Fibroblast of skin of right biceps (primary cell): ENCODE measurements at regions not wholly inside any gene's neighbourhood (a gene's known extent, or its start where the extent isn't known, plus 50 kb on each side); places are given as distances from the start of the nearest gene placed in this dataset.
"Not testable (repeated sequence)": the region's sequence is repeated elsewhere in the genome, so short reads cannot be mapped to it uniquely, and the experiment has no call there.

ENCODE experiments used
- DNase-seq: peaks from one replicate; pipeline ENCODE4 v3.0.0-alpha.2; 2013

- DNase-seq: peak; percentile 11
Measured at GRCh38 chr9:81335879-81336421, 353.4 kb downstream of the TLE1 start.

DNA sequence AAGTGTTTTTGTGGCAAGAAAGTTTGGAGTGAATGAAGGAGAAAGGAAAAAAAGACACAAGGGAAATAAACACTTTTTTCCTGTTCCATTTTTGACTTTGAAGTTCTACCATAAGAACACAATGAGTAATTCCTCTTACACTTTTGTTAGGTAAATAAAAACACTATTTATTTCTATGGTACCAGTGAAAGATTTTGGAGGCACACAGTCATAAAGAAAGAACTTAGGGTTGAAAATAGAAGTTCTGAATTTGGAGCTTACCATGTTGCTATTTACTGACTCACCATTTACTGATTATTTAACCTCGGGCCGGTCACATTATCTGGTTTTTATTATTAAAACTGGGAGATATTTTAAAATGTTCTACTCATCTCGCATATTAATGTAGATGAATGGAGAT, 367.8 kb downstream of the TLE1 start:
- no peak for DNase-seq

GRCh38 chr9:81320909-81321482, 368.4 kb downstream of the TLE1 start:
- no peak for DNase-seq

- DNase-seq: no peak
Measured at GRCh38 chr9:81318571-81318970, 370.8 kb downstream of the TLE1 start.

DNA sequence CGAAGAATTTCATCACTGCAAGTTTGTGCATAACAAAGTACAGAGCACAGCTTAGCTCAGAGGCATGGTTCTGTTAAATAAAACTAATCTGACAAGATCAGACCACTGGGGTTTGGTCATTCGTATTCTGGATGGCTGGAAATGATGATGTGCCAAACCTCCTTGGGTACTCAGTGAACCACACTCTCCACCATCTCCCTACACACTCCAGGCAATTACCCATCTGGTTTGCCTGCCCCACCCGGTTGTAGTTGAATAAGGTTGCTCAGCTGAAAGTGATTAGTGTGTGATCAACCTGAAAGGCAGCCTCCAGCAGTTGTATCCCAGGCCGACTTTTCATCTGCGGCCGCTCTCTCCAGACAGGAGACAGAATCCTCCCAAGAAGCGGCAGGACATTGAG, 371.4 kb downstream of the TLE1 start:
- DNase-seq: peak; percentile 9

DNA sequence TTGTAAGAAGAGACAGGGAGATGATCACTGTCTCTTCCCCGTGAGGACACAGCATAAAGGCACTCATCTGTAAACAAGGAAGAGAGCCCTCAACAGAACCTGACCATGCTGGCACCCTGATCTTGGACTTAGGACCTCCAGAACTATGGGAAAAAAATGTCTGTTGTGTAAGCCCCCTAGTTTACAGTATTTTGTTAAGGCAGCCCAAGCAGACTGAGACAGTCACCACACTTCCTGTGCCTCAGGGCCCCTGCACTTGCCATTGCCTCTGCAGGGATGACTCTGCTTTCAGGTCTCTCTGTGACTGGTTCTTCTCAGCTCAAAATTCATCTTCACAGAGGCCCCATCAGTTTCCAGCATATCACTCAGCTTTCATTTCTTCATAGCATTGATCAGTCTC, 372.1 kb downstream of the TLE1 start:
- DNase-seq: no peak

DNA sequence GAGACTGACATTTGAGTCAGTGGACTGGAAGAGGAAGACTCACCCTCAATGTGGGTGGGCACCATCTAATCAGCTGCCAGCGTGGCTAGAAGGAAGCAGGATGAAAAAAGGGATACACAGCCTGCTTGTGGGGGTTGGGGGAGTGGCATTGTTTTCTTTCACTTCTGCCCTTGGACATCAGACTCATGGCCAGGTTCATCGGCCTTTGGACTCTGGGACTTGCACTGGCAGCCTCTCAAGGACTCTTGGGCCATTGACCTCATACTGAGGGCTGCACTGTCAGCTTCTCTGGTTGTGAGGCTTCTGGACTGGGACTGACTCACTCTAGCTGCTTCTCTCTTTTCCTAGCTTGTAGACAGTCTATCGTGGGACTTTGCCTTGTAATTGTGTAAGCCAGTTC, 374.9 kb downstream of the TLE1 start:
- DNase-seq: no peak

GRCh38 chr9:81313877-81314276, 375.5 kb downstream of the TLE1 start:
- no peak for DNase-seq

- no peak for DNase-seq
Measured at GRCh38 chr9:81312346-81312745, 377.0 kb downstream of the TLE1 start.

- DNase-seq: no peak
Measured at GRCh38 chr9:81308404-81308803, 380.9 kb downstream of the TLE1 start.

GRCh38 chr9:81307791-81308190, 381.6 kb downstream of the TLE1 start:
- not testable (repeated sequence) for DNase-seq

DNA sequence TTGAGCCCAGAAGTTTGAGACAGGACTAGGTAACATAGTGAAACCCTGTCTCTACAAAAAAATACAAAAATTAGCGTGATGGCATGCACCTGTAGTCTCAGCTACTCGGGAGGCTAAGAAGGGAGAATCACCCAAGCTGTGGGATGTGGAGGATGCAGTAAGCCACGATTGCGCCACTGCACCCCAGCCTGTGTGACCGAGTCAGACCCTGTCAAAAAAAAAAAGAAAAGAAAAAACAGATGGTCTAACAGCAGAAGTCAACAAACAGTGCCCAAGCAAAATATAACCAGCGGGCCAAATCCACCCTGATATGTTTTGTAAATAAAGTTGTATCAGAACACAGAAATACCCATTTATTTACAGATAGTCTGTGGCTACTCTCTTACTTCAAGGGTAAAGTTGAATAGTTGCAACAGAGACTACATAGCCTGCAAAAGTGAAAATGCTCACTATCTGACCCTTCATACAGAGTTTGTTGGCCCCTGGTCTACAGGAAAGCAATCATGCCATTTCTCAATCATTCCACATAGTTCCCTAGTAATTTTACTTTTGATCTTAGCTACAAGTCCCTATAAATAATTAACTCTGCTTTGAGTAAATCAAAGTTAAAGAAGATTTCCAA, 383.7 kb downstream of the TLE1 start:
- no peak for DNase-seq

DNA sequence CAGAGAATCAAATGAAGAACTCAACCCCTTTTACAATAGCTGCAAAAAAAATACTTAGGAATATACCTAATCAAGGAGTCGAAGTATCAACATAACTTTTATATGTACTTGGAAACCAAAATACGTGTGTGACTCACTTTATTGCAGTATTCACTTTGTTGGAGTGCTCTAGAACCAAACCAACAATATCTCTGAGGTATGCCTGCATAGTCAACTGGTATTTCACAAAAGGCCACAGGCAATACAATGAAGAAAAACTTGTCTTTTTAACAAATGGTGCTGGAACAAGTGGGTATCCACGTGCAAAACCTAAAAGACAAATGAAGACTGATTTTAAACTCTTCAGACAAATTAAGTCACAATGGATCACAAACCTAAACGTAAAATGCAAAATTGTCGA, 385.7 kb downstream of the TLE1 start:
- DNase-seq: no peak

GRCh38 chr9:81293651-81294050, 395.7 kb downstream of the TLE1 start:
- DNase-seq: no peak

- DNase-seq: no peak
Measured at GRCh38 chr9:81292056-81292805, 397.1 kb downstream of the TLE1 start.

- no peak for DNase-seq
Measured at GRCh38 chr9:81289622-81290021, 399.7 kb downstream of the TLE1 start.

- DNase-seq: peak; percentile 43
Measured at GRCh38 chr9:81268048-81268447, 421.3 kb downstream of the TLE1 start.

GRCh38 chr9:81266674-81267073, 422.7 kb downstream of the TLE1 start:
- DNase-seq: peak; percentile 56

- peak; percentile 36 for DNase-seq
Measured at GRCh38 chr9:81266086-81266485, 423.3 kb downstream of the TLE1 start.

DNA sequence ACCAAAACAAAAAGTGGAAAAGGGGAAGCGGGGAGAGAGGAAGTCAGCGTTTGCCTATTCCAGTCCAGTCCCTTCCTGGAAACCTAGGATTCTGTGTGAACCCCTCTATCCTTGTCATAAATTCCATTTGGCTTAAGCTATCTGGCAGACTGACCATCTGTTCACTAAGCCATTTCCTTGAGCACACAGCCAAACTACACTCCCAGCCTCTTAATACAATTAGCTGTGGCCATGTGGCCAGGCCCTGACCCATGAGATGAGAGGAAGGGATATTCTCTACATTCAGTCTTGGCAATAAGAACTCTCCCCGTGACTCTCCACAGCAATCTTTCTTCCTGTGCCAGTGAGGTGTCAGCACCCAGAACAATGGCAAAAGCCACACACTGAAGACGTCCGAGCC, 424.8 kb downstream of the TLE1 start:
- DNase-seq: peak; percentile 2

GRCh38 chr9:81259896-81260295, 429.5 kb downstream of the TLE1 start:
- DNase-seq: no peak

DNA sequence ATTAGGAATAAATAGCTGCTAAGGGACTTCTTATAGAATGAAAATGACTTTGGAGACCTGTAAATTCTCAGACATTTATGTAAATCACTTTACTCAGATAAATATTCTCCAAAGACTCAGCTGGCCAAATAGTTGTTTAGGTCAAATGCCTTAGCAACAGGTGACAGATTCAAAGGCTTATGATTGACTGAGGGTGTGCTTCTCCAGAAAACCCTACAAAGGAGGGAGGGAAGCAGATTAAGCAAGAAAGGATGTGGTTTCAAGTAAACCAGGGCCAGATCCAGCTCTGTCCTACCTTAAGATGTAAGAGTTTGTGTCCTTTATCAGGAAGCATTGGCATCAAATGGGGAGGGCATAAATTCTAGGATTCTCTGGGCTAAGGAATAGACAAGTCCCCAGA, 433.0 kb downstream of the TLE1 start:
- DNase-seq: no peak

- no peak for DNase-seq
Measured at GRCh38 chr9:81250606-81251005, 438.7 kb downstream of the TLE1 start.

GRCh38 chr9:81250041-81250440, 439.3 kb downstream of the TLE1 start:
- DNase-seq: no peak
